ENCODE measurements at regions not wholly inside any gene's neighbourhood (a gene's known extent, or its start where the extent isn't known, plus 50 kb on each side); places are given as distances from the start of the nearest gene placed in this dataset.

DNA sequence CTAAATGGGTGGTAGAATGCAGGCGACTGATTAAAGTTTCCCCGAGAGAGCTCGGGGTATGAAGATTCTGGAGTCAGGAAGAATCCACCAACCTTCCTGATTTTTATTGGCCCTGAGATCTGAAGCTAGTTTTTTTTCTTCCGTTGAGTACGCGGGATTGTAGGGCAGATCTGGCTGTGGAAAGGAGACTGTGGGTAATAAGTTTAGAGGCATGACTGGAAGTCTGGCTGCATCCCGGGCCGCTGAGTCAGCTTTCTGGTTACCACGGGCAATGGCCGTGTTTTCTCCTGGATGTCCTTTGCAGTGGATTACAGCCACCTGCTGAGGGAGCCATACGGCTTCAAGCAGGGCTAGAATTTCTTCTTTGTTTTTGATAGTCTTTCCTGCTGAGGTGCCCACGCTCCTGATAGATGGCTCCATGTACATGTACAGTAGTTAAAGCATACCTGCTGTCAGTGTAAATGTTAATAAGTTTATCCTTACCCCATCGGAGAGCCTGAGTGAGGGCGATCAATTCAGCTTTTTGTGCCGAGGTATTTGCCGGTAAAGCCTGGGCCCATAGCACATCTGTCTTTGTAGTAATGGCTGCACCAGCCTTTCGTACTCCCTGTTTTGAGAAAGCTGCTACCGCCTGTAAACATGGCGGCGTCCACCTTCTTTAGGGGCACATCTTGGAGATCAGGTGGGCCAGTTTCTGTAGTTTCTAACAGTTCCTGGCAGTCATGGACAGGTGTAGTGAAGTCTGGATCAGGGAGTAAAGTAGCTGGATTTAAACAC is 154.0 kb downstream of the TRIM27 start:
- ATAC-seq (no peak), DNase-seq (no peak)
- TF ChIP-seq, protein P1, sequence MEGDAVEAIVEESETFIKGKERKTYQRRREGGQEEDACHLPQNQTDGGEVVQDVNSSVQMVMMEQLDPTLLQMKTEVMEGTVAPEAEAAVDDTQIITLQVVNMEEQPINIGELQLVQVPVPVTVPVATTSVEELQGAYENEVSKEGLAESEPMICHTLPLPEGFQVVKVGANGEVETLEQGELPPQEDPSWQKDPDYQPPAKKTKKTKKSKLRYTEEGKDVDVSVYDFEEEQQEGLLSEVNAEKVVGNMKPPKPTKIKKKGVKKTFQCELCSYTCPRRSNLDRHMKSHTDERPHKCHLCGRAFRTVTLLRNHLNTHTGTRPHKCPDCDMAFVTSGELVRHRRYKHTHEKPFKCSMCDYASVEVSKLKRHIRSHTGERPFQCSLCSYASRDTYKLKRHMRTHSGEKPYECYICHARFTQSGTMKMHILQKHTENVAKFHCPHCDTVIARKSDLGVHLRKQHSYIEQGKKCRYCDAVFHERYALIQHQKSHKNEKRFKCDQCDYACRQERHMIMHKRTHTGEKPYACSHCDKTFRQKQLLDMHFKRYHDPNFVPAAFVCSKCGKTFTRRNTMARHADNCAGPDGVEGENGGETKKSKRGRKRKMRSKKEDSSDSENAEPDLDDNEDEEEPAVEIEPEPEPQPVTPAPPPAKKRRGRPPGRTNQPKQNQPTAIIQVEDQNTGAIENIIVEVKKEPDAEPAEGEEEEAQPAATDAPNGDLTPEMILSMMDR (IDR thresholded peaks at IDR 0.05): no peak
- no peaks in the 10 kb centered on the region for H3K36me3 ChIP-seq
- intact Hi-C loops (cut with DNase I): no loop called here
- no peaks in the 10 kb centered on the region for H3K4me1 ChIP-seq
- 8 to 9% methylated on average over 20 of the region's 20 CpGs for WGBS, 2 donors
- peaks cover 21 to 100% (median 100%) of the 10 kb centered on the region in 7 donors for H3K27me3 ChIP-seq
- H3K27ac ChIP-seq: no peak overlapping the region
- H3K4me3 ChIP-seq: no peak overlapping the region
- H3K9me3 ChIP-seq: no peaks in the 10 kb centered on the region

DNA sequence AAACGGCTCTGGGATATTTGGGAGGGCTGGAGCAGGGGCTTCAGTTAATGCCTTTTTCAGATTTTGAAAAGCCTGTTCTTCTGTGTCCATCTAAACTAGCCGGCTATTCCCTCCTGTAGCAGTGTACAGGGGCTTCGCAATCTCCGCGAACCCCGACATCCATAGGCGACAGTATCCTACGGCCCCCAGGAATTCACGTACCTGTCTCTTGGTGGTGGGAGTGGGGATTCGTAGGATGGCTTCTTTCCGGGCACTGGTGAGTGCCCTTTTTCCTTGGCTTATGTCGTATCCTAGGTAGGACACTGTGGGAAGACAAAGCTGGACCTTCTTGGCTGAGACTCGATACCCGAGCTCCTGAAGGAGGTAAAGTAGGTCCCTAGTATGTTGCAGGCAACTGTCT is 153.1 kb downstream of the TRIM27 start:
- Histone ChIP-seq H3K27ac (no peak overlapping the region), H3K9me3 (no peaks in the 10 kb centered on the region), H3K36me3 (no peaks in the 10 kb centered on the region), H3K4me3 (no peak overlapping the region), H3K4me1 (no peaks in the 10 kb centered on the region), H3K27me3 (peaks cover 24 to 100% (median 100%) of the 10 kb centered on the region in 7 donors)
- TF ChIP-seq, protein P1 (IDR thresholded peaks at IDR 0.05): no peak
- intact Hi-C loops (cut with DNase I): no loop called here
- WGBS, 2 donors: 22 to 30% methylated on average over 14 of the region's 14 CpGs
- ATAC-seq: no peak
- no peak for DNase-seq

DNA sequence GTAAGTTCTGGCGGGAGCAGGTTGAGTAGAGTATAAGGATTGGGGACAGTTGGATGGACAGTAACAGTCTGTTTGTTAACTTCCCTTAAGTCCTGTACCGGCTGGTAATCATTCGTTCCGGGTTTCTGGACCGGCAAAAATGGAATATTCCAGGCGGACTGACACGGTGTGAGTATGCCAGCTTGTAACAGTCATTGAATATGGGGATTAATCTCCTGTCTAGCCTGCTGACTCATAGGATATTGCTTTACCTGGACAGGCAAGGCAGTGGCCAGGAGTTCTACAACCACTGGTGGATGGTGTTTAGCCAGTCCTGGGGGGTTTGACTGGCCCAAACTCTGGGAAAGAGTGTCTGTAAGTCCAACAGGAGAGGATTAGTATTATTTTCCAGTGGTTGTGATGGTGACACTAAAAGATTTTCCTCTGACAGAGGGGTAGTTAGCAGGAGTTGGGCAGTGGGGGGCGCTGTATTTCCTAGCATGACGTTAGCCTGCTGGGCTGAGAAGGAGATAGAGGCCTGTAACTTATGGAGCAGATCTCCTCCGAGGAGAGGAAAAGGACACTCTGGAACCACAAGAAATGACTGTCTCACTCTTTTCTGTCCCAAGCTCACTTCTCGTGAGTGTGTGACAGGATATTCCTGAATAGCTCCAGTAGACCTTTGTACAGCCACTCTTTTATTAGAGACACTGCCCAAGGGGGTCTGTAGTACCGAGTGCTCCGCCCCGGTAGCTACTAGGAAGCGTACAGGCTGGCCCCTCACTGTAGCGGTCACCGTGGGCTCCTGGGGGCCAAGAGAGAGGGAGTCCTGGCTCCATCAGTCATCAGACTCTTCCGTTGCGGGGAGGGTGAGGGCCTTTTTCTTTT is 152.2 kb downstream of the TRIM27 start:
- intact Hi-C loops (cut with DNase I): no loop called here
- H3K27ac ChIP-seq: no peak overlapping the region
- ATAC-seq: no peak
- no peak for DNase-seq
- H3K9me3 ChIP-seq: no peaks in the 10 kb centered on the region
- H3K4me1 ChIP-seq: no peaks in the 10 kb centered on the region
- TF ChIP-seq, protein P1 (IDR thresholded peaks at IDR 0.05): no peak
- no peaks in the 10 kb centered on the region for H3K36me3 ChIP-seq
- 11 to 13% methylated on average over 19 of the region's 19 CpGs for WGBS, 2 donors
- peaks cover 30 to 100% (median 100%) of the 10 kb centered on the region in 7 donors for H3K27me3 ChIP-seq
- H3K4me3 ChIP-seq: no peak overlapping the region

GRCh38 chr6:28772480-28773381 is 151.1 kb downstream of the TRIM27 start:
- ATAC-seq (no peak), DNase-seq (no peak)
- Histone ChIP-seq H3K36me3 (no peaks in the 10 kb centered on the region), H3K27me3 (peaks cover 36 to 100% (median 100%) of the 10 kb centered on the region in 7 donors), H3K9me3 (no peaks in the 10 kb centered on the region), H3K4me1 (no peaks in the 10 kb centered on the region), H3K27ac (no peak overlapping the region), H3K4me3 (no peak overlapping the region)
- WGBS, 2 donors: 3 to 6% methylated on average over 32 of the region's 32 CpGs
- TF ChIP-seq, protein P1 (IDR thresholded peaks at IDR 0.05): no peak
- intact Hi-C loops (cut with DNase I): no loop called here

All from heart right ventricle (tissue), 16 donors.